WTC11 (cell line): ENCODE measurements at regions not wholly inside any gene's neighbourhood (a gene's known extent, or its start where the extent isn't known, plus 50 kb on each side); places are given as distances from the start of the nearest gene placed in this dataset.

Experiments
- ATAC-seq: fragments of 200-7000 bp; cut with Tn5 transposase; 2 replicates; pipeline ENCODE4 v1.10.0; 2021; ENCODE audit warnings: mild to moderate bottlenecking, moderate library complexity
- CTCF ChIA-PET: fragments of 300-600 bp; sonication (Branson Sonifier 250); formaldehyde crosslinking; loops from one replicate; lab custom pipeline; 2021; ENCODE audit warnings: antibody characterized with exemption; lab: Charles Lee
- POLR2A ChIA-PET: fragments of 350-600 bp; sonication (Branson Sonifier 250); formaldehyde crosslinking; loops from one replicate; lab custom pipeline; 2021; ENCODE audit warnings: antibody characterized with exemption; lab: Charles Lee
- DNase-seq: peaks from one replicate; pipeline ENCODE4 v3.0.0; 2021; ENCODE audit warnings: low spot score
- H3K27ac Mint-ChIP-seq: 2 replicates; pipeline ENCODE4 v1.8.0; 2021; ENCODE audit warnings: mixed read lengths
- H3K27me3 Mint-ChIP-seq: 2 replicates; pipeline ENCODE4 v1.8.0; 2021; ENCODE audit warnings: low read depth, mild to moderate bottlenecking, moderate library complexity, mixed read lengths
- H3K36me3 Mint-ChIP-seq: 2 replicates; pipeline ENCODE4 v1.8.0; 2021; ENCODE audit warnings: mixed read lengths
- H3K4me1 Mint-ChIP-seq: 2 replicates; pipeline ENCODE4 v1.8.0; 2022; ENCODE audit warnings: mixed read lengths
- H3K4me3 Mint-ChIP-seq: 2 replicates; pipeline ENCODE4 v1.8.0; 2021; ENCODE audit warnings: mild to moderate bottlenecking, moderate library complexity, mixed read lengths
- H3K9me3 Mint-ChIP-seq: 2 replicates; pipeline ENCODE4 v1.8.0; 2021; ENCODE audit warnings: mixed read lengths
- AR ChIP-seq: fragments of 250-450 bp; sonication (Bioruptor Pico); IDR thresholded peaks from 2 replicates; pipeline ENCODE4 v1.9.0; 2021; ENCODE audit warnings: mild to moderate bottlenecking
- ATF3 ChIP-seq: sonication (generic); formaldehyde crosslinking; conservative IDR thresholded peaks from 2 replicates; pipeline ENCODE4 v1.8.1; 2022; ENCODE audit warnings: mild to moderate bottlenecking, missing genetic modification reagents
- ATF6 ChIP-seq: sonication (generic); formaldehyde crosslinking; IDR thresholded peaks from 2 replicates; pipeline ENCODE4 v1.8.1; 2023; ENCODE audit warnings: mild to moderate bottlenecking, missing genetic modification reagents
- E2F1 ChIP-seq: sonication (generic); formaldehyde crosslinking; IDR thresholded peaks from 2 replicates; pipeline ENCODE4 v1.8.0; 2022; ENCODE audit warnings: mild to moderate bottlenecking, missing genetic modification reagents
- EMX1 ChIP-seq: fragments of 250-450 bp; sonication (Bioruptor Pico); IDR thresholded peaks from 2 replicates; pipeline ENCODE4 v1.8.0; 2021; ENCODE audit warnings: mild to moderate bottlenecking
- FOXK1 ChIP-seq: sonication (generic); formaldehyde crosslinking; IDR thresholded peaks from 2 replicates; pipeline ENCODE4 v1.8.0; 2022; ENCODE audit warnings: mild to moderate bottlenecking, moderate library complexity, missing genetic modification reagents
- GABPB1 ChIP-seq: sonication (generic); formaldehyde crosslinking; IDR thresholded peaks from 2 replicates; pipeline ENCODE4 v1.8.1; 2023; ENCODE audit warnings: mild to moderate bottlenecking, missing genetic modification reagents
- IRF1 ChIP-seq: sonication (generic); formaldehyde crosslinking; IDR thresholded peaks from 2 replicates; pipeline ENCODE4 v1.8.0; 2023; ENCODE audit warnings: missing genetic modification reagents
- IRF2 ChIP-seq: sonication (generic); formaldehyde crosslinking; IDR thresholded peaks from 2 replicates; pipeline ENCODE4 v1.8.0; 2022; ENCODE audit warnings: low read depth, missing genetic modification reagents, borderline replicate concordance
- JUN ChIP-seq: sonication (generic); formaldehyde crosslinking; IDR thresholded peaks from 2 replicates; pipeline ENCODE4 v1.8.0; 2023; ENCODE audit warnings: mild to moderate bottlenecking, missing genetic modification reagents
- MYBL2 ChIP-seq: sonication (generic); formaldehyde crosslinking; IDR thresholded peaks from 2 replicates; pipeline ENCODE4 v1.8.1; 2023; ENCODE audit warnings: mild to moderate bottlenecking, moderate library complexity, missing genetic modification reagents
- NFE2L1 ChIP-seq: sonication (generic); formaldehyde crosslinking; IDR thresholded peaks from 2 replicates; pipeline ENCODE4 v1.8.1; 2023; ENCODE audit warnings: missing genetic modification reagents
- NR1H2 ChIP-seq: sonication (generic); formaldehyde crosslinking; IDR thresholded peaks from 2 replicates; pipeline ENCODE4 v1.9.0; 2021; ENCODE audit warnings: mild to moderate bottlenecking, moderate library complexity, missing genetic modification reagents
- NR2C2 ChIP-seq: sonication (generic); formaldehyde crosslinking; IDR thresholded peaks from 2 replicates; pipeline ENCODE4 v1.8.0; 2022; ENCODE audit warnings: mild to moderate bottlenecking, missing genetic modification reagents
- NR3C1 ChIP-seq: sonication (generic); formaldehyde crosslinking; conservative IDR thresholded peaks from 2 replicates; pipeline ENCODE4 v1.8.1; 2023; ENCODE audit warnings: low read depth, mild to moderate bottlenecking, missing genetic modification reagents
- PRDM15 ChIP-seq: sonication (generic); formaldehyde crosslinking; IDR thresholded peaks from 2 replicates; pipeline ENCODE4 v1.8.0; 2022; ENCODE audit warnings: missing genetic modification reagents
- PRRX2 ChIP-seq: fragments of 250-450 bp; sonication (Bioruptor Pico); IDR thresholded peaks from 2 replicates; pipeline ENCODE4 v1.8.0; 2021; ENCODE audit warnings: mild to moderate bottlenecking
- RELA ChIP-seq: sonication (generic); formaldehyde crosslinking; IDR thresholded peaks from 2 replicates; pipeline ENCODE4 v1.8.1; 2022; ENCODE audit warnings: missing genetic modification reagents, mild to moderate bottlenecking, borderline replicate concordance
- SMAD4 ChIP-seq: sonication (generic); formaldehyde crosslinking; IDR thresholded peaks from 2 replicates; pipeline ENCODE4 v1.8.0; 2022; ENCODE audit warnings: mild to moderate bottlenecking, missing genetic modification reagents
- TCF7 ChIP-seq: sonication (generic); formaldehyde crosslinking; IDR thresholded peaks from 2 replicates; pipeline ENCODE4 v1.8.0; 2022; ENCODE audit warnings: mild to moderate bottlenecking, low read depth, missing genetic modification reagents, moderate library complexity
- TEAD1 ChIP-seq: sonication (generic); formaldehyde crosslinking; IDR thresholded peaks from 2 replicates; pipeline ENCODE4 v1.8.0; 2022; ENCODE audit warnings: mild to moderate bottlenecking, missing genetic modification reagents
- TEAD4 ChIP-seq: sonication (generic); formaldehyde crosslinking; IDR thresholded peaks from 2 replicates; pipeline ENCODE4 v1.8.0; 2022; ENCODE audit warnings: mild to moderate bottlenecking, missing genetic modification reagents
- ZBTB21 ChIP-seq: sonication (generic); formaldehyde crosslinking; IDR thresholded peaks from 2 replicates; pipeline ENCODE4 v1.8.1; 2023; ENCODE audit warnings: mild to moderate bottlenecking, missing genetic modification reagents, borderline replicate concordance
- ZBTB43 ChIP-seq: sonication (generic); formaldehyde crosslinking; IDR thresholded peaks from 2 replicates; pipeline ENCODE4 v1.8.1; 2023; ENCODE audit warnings: mild to moderate bottlenecking, missing genetic modification reagents
- ZNF138 ChIP-seq: sonication (generic); formaldehyde crosslinking; conservative IDR thresholded peaks from 2 replicates; pipeline ENCODE4 v1.8.1; 2022; ENCODE audit warnings: mild to moderate bottlenecking, moderate library complexity, missing genetic modification reagents
- ZNF232 ChIP-seq: sonication (generic); formaldehyde crosslinking; IDR thresholded peaks from 2 replicates; pipeline ENCODE4 v1.8.0; 2022; ENCODE audit warnings: mild to moderate bottlenecking, missing genetic modification reagents

- ATAC-seq (no peak), DNase-seq (no peak)
- Mint-ChIP-seq H3K4me3 (no peak overlapping the region), H3K36me3 (no peaks in the 10 kb centered on the region), H3K4me1 (no peaks in the 10 kb centered on the region), H3K27me3 (no peaks in the 10 kb centered on the region), H3K9me3 (no peaks in the 10 kb centered on the region), H3K27ac (no peak overlapping the region)
- TF ChIP-seq TCF7 (CRISPR knock-in tag) (no peak), E2F1 (no peak), PRDM15 (CRISPR knock-in tag) (no peak), ATF3 (no peak), FOXK1 (no peak), ZBTB43 (no peak), ATF6 (CRISPR knock-in tag) (no peak), IRF2 (no peak), TEAD1 (CRISPR knock-in tag) (no peak), MYBL2 (CRISPR knock-in tag) (no peak), GABPB1 (CRISPR knock-in tag) (no peak), NFE2L1 (CRISPR knock-in tag) (no peak), SMAD4 (CRISPR knock-in tag) (no peak), PRRX2 (CRISPR knock-in tag) (no peak), JUN (CRISPR knock-in tag) (no peak), RELA (CRISPR knock-in tag) (no peak), ZNF138 (CRISPR knock-in tag) (no peak), EMX1 (CRISPR knock-in tag) (no peak)
- ChIA-PET CTCF (no interaction called here), POLR2A (no interaction called here)
Observed at GRCh38 chr6:130517444-130517931, 151.7 kb downstream of the TMEM200A start.

- Mint-ChIP-seq H3K4me1 (no peaks in the 10 kb centered on the region), H3K27me3 (no peaks in the 10 kb centered on the region), H3K36me3 (no peaks in the 10 kb centered on the region), H3K27ac (no peak overlapping the region), H3K9me3 (no peaks in the 10 kb centered on the region), H3K4me3 (no peak overlapping the region)
- DNase-seq: no peak
- ChIA-PET CTCF (no interaction called here), POLR2A (no interaction called here)
- ATAC-seq: no peak
- TF ChIP-seq IRF1 (CRISPR knock-in tag) (no peak), AR (CRISPR knock-in tag) (no peak), ZNF232 (no peak), TEAD4 (CRISPR knock-in tag) (no peak), E2F1 (no peak), NR2C2 (no peak), NR1H2 (CRISPR knock-in tag) (no peak), ZBTB21 (no peak), NR3C1 (CRISPR knock-in tag) (no peak)
Observed at GRCh38 chr6:130518588-130518987, 152.8 kb downstream of the TMEM200A start.
